ENCODE measurements at regions not wholly inside any gene's neighbourhood (a gene's known extent, or its start where the extent isn't known, plus 50 kb on each side); places are given as distances from the start of the nearest gene placed in this dataset.
"Not testable (repeated sequence)": the region's sequence is repeated elsewhere in the genome, so short reads cannot be mapped to it uniquely, and the experiment has no call there.

DNA sequence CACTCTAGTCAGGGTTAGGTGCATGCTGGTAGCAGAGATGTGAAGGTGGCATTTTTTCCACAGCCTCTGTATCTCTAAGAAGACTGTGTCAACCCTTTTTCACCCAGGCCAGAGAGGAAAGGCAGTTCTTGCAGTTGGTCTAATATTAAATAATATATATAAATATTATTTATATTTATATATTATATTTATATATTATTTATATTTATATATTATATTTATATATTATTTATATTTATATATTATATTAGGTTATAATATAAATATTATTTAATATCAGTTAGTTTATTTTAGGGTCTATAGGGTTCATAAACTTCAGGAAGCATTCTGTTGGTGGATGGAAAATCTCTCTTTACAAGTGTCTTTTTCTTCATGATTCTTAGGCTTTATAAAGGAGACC, 218.6 kb upstream of the DMRTA1 start:
- ATAC-seq (no peak), FAIRE-seq (no peak), DNase-seq (ENCODE audit: low read depth in 1 of 2, low spot score in 1 of 2) (no peak)
- ChIA-PET CTCF (interaction anchor here (1.2 to 16.9 kb wide), 4 partner anchors 8 to 414 kb away, joined by 3 to 345 read pairs (median 8); no protein-coding TSS in a partner anchor), POLR2A (no interaction called here)
- Histone ChIP-seq H3K9me3 (peaks cover 58% of the 10 kb centered on the region), H3K4me3 (no peak overlapping the region), H3K4me2 (no peak overlapping the region), H3K4me1 (no peaks in the 10 kb centered on the region), H3K27ac (no peak overlapping the region)
- TF ChIP-seq HES2 (IDR thresholded peaks at IDR 0.05) (no peak), HOXB13 (CRISPR knock-in tag; IDR thresholded peaks at IDR 0.05; ENCODE audit: low read depth) (no peak), FOSL2 (IDR thresholded peaks at IDR 0.05) (no peak), FOSL2 (CRISPR knock-in tag; IDR thresholded peaks at IDR 0.05) (no peak), CHD4 (IDR thresholded peaks at IDR 0.05; ENCODE audit: borderline replicate concordance) (no peak), TFCP2L1 (CRISPR knock-in tag; IDR thresholded peaks at IDR 0.05) (no peak), TP53 (CRISPR knock-in tag; IDR thresholded peaks at IDR 0.05) (no peak), SMC3 (IDR thresholded peaks at IDR 0.05) (no peak), EP300 (IDR thresholded peaks at IDR 0.05) (no peak), MYC (IDR thresholded peaks at IDR 0.05; ENCODE audit: borderline replicate concordance, low read length) (no peak), ELK1 (IDR thresholded peaks at IDR 0.05; ENCODE audit: low read depth, low read length) (no peak), KDM1A (IDR thresholded peaks at IDR 0.05; ENCODE audit: low read depth) (no peak), RAD21 (conservative IDR thresholded peaks at IDR 0.05 in 1 of 2, IDR thresholded peaks at IDR 0.05 in 1 of 2) (no peak)
- TF ChIP-seq, protein P1, sequence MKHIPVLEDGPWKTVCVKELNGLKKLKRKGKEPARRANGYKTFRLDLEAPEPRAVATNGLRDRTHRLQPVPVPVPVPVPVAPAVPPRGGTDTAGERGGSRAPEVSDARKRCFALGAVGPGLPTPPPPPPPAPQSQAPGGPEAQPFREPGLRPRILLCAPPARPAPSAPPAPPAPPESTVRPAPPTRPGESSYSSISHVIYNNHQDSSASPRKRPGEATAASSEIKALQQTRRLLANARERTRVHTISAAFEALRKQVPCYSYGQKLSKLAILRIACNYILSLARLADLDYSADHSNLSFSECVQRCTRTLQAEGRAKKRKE (CRISPR knock-in tag; IDR thresholded peaks at IDR 0.05; ENCODE audit: low read depth) = no peak
- TF ChIP-seq, protein P2, sequence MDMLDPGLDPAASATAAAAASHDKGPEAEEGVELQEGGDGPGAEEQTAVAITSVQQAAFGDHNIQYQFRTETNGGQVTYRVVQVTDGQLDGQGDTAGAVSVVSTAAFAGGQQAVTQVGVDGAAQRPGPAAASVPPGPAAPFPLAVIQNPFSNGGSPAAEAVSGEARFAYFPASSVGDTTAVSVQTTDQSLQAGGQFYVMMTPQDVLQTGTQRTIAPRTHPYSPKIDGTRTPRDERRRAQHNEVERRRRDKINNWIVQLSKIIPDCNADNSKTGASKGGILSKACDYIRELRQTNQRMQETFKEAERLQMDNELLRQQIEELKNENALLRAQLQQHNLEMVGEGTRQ (IDR thresholded peaks at IDR 0.05) = no peak
- TF ChIP-seq, protein P3, sequence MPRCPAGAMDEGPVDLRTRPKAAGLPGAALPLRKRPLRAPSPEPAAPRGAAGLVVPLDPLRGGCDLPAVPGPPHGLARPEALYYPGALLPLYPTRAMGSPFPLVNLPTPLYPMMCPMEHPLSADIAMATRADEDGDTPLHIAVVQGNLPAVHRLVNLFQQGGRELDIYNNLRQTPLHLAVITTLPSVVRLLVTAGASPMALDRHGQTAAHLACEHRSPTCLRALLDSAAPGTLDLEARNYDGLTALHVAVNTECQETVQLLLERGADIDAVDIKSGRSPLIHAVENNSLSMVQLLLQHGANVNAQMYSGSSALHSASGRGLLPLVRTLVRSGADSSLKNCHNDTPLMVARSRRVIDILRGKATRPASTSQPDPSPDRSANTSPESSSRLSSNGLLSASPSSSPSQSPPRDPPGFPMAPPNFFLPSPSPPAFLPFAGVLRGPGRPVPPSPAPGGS (IDR thresholded peaks at IDR 0.05) = no peak

DNA sequence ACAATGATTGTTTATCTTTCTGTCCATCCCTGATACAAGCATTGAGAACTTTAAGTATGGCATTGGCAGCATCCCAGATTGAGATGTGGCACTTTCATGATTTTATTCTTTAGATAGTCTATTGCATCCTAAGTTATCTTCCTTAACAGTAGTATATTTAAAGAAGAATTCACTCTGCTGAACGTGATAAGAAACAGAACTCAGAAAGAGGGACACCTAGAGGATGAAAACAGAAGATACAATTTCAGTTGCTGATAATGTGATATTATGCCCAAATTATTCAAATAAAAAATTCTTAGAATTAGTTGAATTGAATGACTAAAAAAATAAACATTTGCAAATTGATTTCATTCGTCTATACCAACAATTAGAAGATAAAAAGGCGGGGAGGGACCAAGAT, 218.1 kb upstream of the DMRTA1 start:
- WGBS (ENCODE audit: missing lambda C conversion rate) = 90% methylated on average over 3 of the region's 3 CpGs
- peak; percentile 56 for FAIRE-seq

GRCh38 chr9:22229069-22229468, 217.6 kb upstream of the DMRTA1 start:
- TF ChIP-seq CHD4 (IDR thresholded peaks at IDR 0.05; ENCODE audit: borderline replicate concordance) = no peak
- no peak for TF ChIP-seq ELK1 (IDR thresholded peaks at IDR 0.05; ENCODE audit: low read depth, low read length)
- TF ChIP-seq ZSCAN20 (CRISPR knock-in tag; IDR thresholded peaks at IDR 0.05) = no peak
- no peak for TF ChIP-seq PBX3 (IDR thresholded peaks at IDR 0.05)
- no peak for TF ChIP-seq FOSB (CRISPR knock-in tag; IDR thresholded peaks at IDR 0.05)
- no peak for TF ChIP-seq PHF8 (IDR thresholded peaks at IDR 0.05; ENCODE audit: borderline replicate concordance, low read depth)
- TF ChIP-seq NFE2L2 (conservative IDR thresholded peaks at IDR 0.05; ENCODE audit: low read length) = no peak
- no peak for TF ChIP-seq EP300 (IDR thresholded peaks at IDR 0.05)
- ATAC-seq (no peak), FAIRE-seq (no peak), DNase-seq (ENCODE audit: low read depth in 1 of 2, low spot score in 1 of 2) (no peak)
- POLR2A ChIA-PET = no interaction called here
- Histone ChIP-seq H3K27ac (no peak overlapping the region), H3K4me1 (no peaks in the 10 kb centered on the region), H3K4me3 (no peak overlapping the region), H3K9me3 (peaks cover 69% of the 10 kb centered on the region), H3K4me2 (no peak overlapping the region)
- CTCF ChIA-PET = interaction anchor here (0.6 to 16.9 kb wide), 3 partner anchors 9 to 776 kb away, joined by 3 to 345 read pairs (median 6); no protein-coding TSS in a partner anchor
- WGBS (ENCODE audit: missing lambda C conversion rate) = 99% methylated on average over 4 of the region's 4 CpGs

More for the DNA sequence above, 218.1 kb upstream of the DMRTA1 start:
- H3K9me3 ChIP-seq = peaks cover 64% of the 10 kb centered on the region
- no peak overlapping the region for H3K4me3 ChIP-seq
- ChIA-PET POLR2A (no interaction called here), CTCF (interaction anchor here (1.2 to 16.9 kb wide), 3 partner anchors 8 to 415 kb away, joined by 3 to 345 read pairs (median 9); no protein-coding TSS in a partner anchor)
- no peak overlapping the region for H3K27ac ChIP-seq
- H3K4me1 ChIP-seq = no peaks in the 10 kb centered on the region
- TF ChIP-seq HEYL (CRISPR knock-in tag; IDR thresholded peaks at IDR 0.05) = no peak
- no peak for TF ChIP-seq HDAC2 (IDR thresholded peaks at IDR 0.05)
- no peak for DNase-seq (ENCODE audit: low read depth in 1 of 2, low spot score in 1 of 2)
- H3K4me2 ChIP-seq = no peak overlapping the region
- no peak for ATAC-seq

- FAIRE-seq; H3K4me3 ChIP-seq; H3K27ac ChIP-seq; H3K4me1 ChIP-seq; ATAC-seq; H3K4me2 ChIP-seq; POLR2A ChIA-PET; DNase-seq (ENCODE audit: low read depth in 1 of 2, low spot score in 1 of 2): not testable (repeated sequence)
- H3K9me3 ChIP-seq = peaks cover 75% of the 10 kb centered on the region
- CTCF ChIA-PET = interaction anchor here (1.0 to 16.9 kb wide), 2 partner anchors 13 to 417 kb away, joined by 4 to 345 read pairs; no protein-coding TSS in a partner anchor
Observed at GRCh38 chr9:22231309-22231708, 215.3 kb upstream of the DMRTA1 start.

Measured in A549 (cell line).